ENCODE measurements at regions not wholly inside any gene's neighbourhood (a gene's known extent, or its start where the extent isn't known, plus 50 kb on each side); places are given as distances from the start of the nearest gene placed in this dataset.

GRCh38 chr7:26599982-26600381 lies 264.4 kb downstream of the SKAP2 start:
- DNase-seq (ENCODE audit: low read depth): no peak

- no peak for DNase-seq (ENCODE audit: low read depth)
These were observed 264.0 kb downstream of the SKAP2 start for GRCh38 chr7:26600411-26600810.

- no peak for DNase-seq (ENCODE audit: low read depth)
These were observed 260.8 kb downstream of the SKAP2 start for GRCh38 chr7:26603631-26604030.

- no peak for DNase-seq (ENCODE audit: low read depth)
These were observed 256.0 kb downstream of the SKAP2 start for GRCh38 chr7:26608402-26608801.

GRCh38 chr7:26609082-26609481 lies 255.3 kb downstream of the SKAP2 start:
- no peak for DNase-seq (ENCODE audit: low read depth)

- DNase-seq (ENCODE audit: low read depth): no peak
These were observed 254.9 kb downstream of the SKAP2 start for GRCh38 chr7:26609532-26609931.

- DNase-seq (ENCODE audit: low read depth): no peak
These were observed 251.6 kb downstream of the SKAP2 start for GRCh38 chr7:26612742-26613141.

- no peak for DNase-seq (ENCODE audit: low read depth)
These were observed 249.9 kb downstream of the SKAP2 start for GRCh38 chr7:26614503-26614902.

- DNase-seq (ENCODE audit: low read depth): no peak
These were observed 248.2 kb downstream of the SKAP2 start for GRCh38 chr7:26616235-26616634.

GRCh38 chr7:26617066-26617465 lies 247.3 kb downstream of the SKAP2 start:
- no peak for DNase-seq (ENCODE audit: low read depth)
